GM12864 (cell line): ENCODE measurements at regions not wholly inside any gene's neighbourhood (a gene's known extent, or its start where the extent isn't known, plus 50 kb on each side); places are given as distances from the start of the nearest gene placed in this dataset.

Source experiments
- DNase-seq: peaks from one replicate; pipeline ENCODE4 v3.0.0-alpha.2; 2011; ENCODE audit warnings: low read depth
- H3K4me3 ChIP-seq: 2 replicates; pipeline ENCODE4 v1.5.1; 2011; ENCODE audit warnings: mild to moderate bottlenecking, low read depth, low read length, control low read depth
- TF ChIP-seq, protein P1 (sequence below): IDR thresholded peaks from 2 replicates; pipeline ENCODE4 v1.5.1; 2011; ENCODE audit warnings: low read depth, mild to moderate bottlenecking, moderate library complexity, low read length, control low read depth, inconsistent platforms; ENCODE audit errors: missing control alignments

DNA sequence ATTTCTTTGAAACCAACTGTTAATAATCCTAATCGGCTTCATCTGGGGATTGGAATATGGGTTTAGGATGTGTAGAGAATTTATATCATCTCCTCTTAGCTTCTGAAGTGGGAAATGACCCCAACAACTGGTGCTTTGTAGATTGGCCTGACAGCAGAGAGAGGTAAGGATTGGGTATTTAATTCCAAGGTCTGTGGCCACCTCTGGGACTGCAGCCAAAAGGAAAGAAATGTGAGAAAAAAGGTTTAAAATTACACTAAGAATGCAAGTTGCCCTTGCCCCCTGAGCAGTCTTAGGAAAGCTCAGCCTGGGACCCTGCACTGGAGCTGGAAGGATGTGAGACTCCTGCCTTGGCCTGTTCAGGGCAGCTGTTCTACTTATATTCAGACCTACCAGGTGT is 157.1 kb downstream of the FTCDNL1 start:
- DNase-seq = no peak
- TF ChIP-seq, protein P1, sequence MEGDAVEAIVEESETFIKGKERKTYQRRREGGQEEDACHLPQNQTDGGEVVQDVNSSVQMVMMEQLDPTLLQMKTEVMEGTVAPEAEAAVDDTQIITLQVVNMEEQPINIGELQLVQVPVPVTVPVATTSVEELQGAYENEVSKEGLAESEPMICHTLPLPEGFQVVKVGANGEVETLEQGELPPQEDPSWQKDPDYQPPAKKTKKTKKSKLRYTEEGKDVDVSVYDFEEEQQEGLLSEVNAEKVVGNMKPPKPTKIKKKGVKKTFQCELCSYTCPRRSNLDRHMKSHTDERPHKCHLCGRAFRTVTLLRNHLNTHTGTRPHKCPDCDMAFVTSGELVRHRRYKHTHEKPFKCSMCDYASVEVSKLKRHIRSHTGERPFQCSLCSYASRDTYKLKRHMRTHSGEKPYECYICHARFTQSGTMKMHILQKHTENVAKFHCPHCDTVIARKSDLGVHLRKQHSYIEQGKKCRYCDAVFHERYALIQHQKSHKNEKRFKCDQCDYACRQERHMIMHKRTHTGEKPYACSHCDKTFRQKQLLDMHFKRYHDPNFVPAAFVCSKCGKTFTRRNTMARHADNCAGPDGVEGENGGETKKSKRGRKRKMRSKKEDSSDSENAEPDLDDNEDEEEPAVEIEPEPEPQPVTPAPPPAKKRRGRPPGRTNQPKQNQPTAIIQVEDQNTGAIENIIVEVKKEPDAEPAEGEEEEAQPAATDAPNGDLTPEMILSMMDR = no peak
- no peak overlapping the region for H3K4me3 ChIP-seq

DNA sequence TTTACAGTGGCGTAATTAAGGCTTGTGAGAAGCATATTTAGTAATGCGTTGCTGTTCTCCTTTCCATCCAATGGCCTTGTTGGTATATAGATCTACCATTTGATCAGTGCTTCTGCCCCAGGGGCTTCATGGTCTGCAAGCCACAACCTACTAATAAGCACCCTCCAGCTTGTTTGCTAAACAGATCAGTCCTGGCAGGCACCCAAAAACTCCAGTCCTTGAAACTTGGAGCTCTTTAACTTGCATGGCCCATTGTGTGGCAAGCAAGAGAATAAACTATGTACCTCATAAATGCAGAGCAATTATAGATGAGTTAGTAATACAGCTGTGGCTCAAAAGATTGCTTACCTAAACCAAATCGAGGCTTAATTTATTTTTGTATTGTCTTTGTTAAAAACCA is 158.5 kb downstream of the FTCDNL1 start:
- DNase-seq = no peak
- TF ChIP-seq, protein P1 = no peak
- H3K4me3 ChIP-seq = no peak overlapping the region

DNA sequence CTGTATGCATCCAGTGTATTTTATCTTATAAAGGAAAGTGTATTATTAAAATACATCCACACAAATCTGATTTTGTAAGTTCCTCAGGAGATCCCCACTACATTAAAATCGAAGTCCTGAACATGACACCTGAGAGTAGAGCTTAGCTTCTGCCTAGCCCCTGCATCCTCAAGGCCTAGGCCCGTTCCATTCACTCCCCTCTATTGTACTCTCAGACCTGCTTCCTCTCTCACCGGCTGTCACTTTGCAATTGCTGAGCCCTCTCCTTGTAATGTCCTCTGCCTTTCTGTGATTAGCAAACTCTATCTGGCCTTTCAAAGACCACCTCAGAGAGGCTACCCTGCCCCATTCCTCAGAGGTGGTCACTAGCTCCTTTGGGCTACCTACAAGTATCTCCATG is 160.8 kb downstream of the FTCDNL1 start:
- no peak for DNase-seq
- H3K4me3 ChIP-seq = no peak overlapping the region
- TF ChIP-seq, protein P1 = no peak

DNA sequence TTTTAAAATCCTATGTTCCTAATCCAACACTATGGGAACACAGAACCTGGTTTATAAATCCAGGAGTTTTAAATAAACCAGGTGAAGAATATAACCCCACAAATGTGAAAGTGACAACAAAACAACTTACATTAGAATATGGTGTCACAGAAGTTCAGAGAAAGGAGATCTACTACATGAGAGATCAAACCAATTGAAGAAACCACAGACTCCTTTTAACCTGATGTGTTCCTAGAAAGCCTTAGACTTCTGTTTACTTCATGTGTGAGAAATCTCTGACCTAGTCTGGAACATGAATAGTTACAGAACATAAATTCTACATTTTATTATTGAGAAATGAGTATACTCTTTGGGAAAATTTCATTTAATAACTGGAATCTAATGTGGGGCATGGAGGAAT is 165.3 kb downstream of the FTCDNL1 start:
- TF ChIP-seq, protein P1 = no peak
- H3K4me3 ChIP-seq = no peak overlapping the region
- no peak for DNase-seq

DNA sequence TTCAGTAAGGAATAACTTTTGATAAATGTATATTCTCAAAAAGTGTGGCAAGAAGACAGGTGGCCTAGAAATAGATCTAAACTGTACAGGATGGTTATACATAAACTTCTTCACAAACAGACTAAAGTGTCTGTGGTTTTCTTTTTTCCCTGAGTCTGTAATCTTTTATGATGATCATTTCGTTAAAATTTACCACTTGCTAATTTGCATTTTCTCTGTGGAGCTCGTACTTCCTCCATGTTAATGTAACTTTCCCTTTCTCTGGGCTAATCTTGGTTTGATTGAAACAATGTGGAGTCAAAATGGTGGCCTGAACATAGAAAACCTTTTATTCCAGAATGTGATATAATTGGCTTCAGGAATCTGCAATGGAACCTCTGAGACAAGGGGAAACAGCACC is 166.2 kb downstream of the FTCDNL1 start:
- TF ChIP-seq, protein P1 = no peak
- H3K4me3 ChIP-seq = no peak overlapping the region
- DNase-seq = no peak

DNA sequence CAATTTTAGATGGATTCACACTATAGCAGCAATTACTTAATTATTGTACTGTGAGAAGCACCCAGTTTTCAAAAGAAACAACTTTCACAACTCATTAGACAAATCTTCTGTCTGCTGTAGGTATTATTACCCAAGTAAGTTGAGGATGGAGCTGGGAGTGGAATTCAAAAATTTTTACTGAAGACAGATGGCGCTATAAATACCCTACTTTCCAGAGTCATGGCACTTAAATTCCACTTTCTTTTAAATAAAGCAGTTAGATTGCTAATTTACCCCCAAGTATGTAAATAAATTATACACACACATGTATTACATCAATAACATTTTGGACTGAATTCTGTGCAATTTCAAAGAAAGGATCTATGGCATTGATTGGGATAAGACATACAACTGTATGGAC is 166.8 kb downstream of the FTCDNL1 start:
- DNase-seq = no peak
- TF ChIP-seq, protein P1 = no peak
- H3K4me3 ChIP-seq = no peak overlapping the region

DNA sequence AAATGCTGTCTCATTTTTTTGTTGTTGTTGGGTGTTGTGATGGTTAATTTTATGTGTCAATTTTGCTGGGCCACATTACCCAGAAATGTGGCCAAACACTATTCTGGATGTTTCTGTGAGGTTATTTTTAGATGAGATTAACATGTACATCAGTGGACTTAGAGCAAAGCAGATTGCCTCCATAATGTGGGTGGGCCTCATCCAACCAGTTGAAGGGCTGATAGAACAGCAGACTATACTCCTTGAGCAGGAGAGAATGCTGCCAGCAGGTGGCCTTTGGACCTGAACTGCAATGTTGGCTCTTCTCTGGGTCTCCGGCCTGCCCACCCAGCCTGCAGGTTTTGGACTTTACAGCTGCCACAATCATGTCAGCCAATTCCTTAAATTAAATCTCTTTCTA is 169.0 kb downstream of the FTCDNL1 start:
- H3K4me3 ChIP-seq = no peak overlapping the region
- TF ChIP-seq, protein P1 = peak; percentile 10
- DNase-seq = no peak
